Activated naive CD4-positive, alpha-beta T cell treated with anti-CD3 and anti-CD28 coated beads, Interleukin-2, amount 10 ng/mL, durations not matched to agents 7 days and 5 days (primary cell): ENCODE measurements at regions not wholly inside any gene's neighbourhood (a gene's known extent, or its start where the extent isn't known, plus 50 kb on each side); places are given as distances from the start of the nearest gene placed in this dataset.

Experiments used
- CTCF ChIA-PET: fragments of 350-600 bp; sonication (Branson Sonifier 250); formaldehyde crosslinking; loops from one replicate; lab custom pipeline; 2021; ENCODE audit warnings: antibody characterized with exemption; lab: Charles Lee
- DNase-seq: peaks from one replicate; pipeline ENCODE4 v3.0.0-alpha.2; 2020
- H3K27ac Mint-ChIP-seq: one replicate; pipeline ENCODE4 v1.8.0; 2021; ENCODE audit warnings: mild to moderate bottlenecking, moderate library complexity, mixed read lengths
- H3K27me3 Mint-ChIP-seq: one replicate; pipeline ENCODE4 v1.8.0; 2021; ENCODE audit warnings: mild to moderate bottlenecking, mixed read lengths
- H3K36me3 Mint-ChIP-seq: one replicate; pipeline ENCODE4 v1.8.0; 2021; ENCODE audit warnings: mixed read lengths
- H3K4me1 Mint-ChIP-seq: one replicate; pipeline ENCODE4 v1.8.0; 2021; ENCODE audit warnings: mixed read lengths
- H3K4me3 Mint-ChIP-seq: one replicate; pipeline ENCODE4 v1.8.0; 2021; ENCODE audit warnings: mild to moderate bottlenecking, moderate library complexity, mixed read lengths
- H3K9me3 Mint-ChIP-seq: one replicate; pipeline ENCODE4 v1.8.0; 2021; ENCODE audit warnings: mixed read lengths

DNA sequence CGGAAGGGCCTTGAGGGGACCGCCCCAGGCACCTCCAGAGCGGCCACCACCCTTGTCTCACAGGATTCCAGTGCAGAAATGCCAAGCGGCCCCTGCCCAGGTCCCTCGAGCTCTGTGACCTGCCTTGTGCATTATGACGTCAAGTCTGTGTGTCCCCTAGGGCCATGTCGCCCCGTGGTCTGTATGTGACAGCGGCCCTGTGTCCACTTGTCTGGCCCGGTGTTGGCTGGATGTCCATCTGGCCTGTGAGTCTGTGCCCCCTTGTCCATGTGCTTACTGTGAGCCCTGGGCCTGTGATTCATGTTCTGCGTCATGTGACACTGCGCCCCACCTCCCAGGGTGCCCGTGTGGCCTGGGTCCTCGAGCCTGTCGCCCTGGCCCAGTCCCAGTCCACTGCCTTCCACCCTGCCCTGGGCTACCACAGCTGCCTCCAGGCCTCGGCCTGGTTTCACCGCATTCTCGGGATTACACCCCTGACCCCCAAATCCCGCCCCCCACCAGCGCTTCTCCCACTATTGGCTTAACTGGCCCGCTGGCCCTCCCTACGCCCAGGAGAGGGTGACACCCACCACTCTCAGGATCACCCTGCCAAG is 66.6 kb upstream of the ZNF722 start:
- Mint-ChIP-seq H3K9me3 (peaks cover 28% of the 10 kb centered on the region), H3K27ac (no peak overlapping the region), H3K4me3 (no peak overlapping the region), H3K36me3 (no peaks in the 10 kb centered on the region), H3K27me3 (no peaks in the 10 kb centered on the region), H3K4me1 (no peaks in the 10 kb centered on the region)
- no peak for DNase-seq
- CTCF ChIA-PET = no interaction called here
